DMS114 treated with DMSO at 0.1 percent for 48 hours (cell line): ENCODE measurements at regions not wholly inside any gene's neighbourhood (a gene's known extent, or its start where the extent isn't known, plus 50 kb on each side); places are given as distances from the start of the nearest gene placed in this dataset.

Experiments used
- DNase-seq: peaks from one replicate; lab custom pipeline; 2025; ENCODE audit not compliant: unreplicated experiment; lab: John Stamatoyannopoulos, UW

GRCh38 chr14:44788612-44789011 lies 173.1 kb downstream of the KLHL28 start:
- no peak for DNase-seq

- DNase-seq, result no peak
These were observed 176.7 kb downstream of the KLHL28 start for GRCh38 chr14:44785096-44785495.

- DNase-seq, result no peak
These were observed 177.8 kb downstream of the KLHL28 start for GRCh38 chr14:44783901-44784300.

GRCh38 chr14:44782775-44783238 lies 178.9 kb downstream of the KLHL28 start:
- no peak for DNase-seq

- DNase-seq, result no peak
These were observed 180.8 kb downstream of the KLHL28 start for GRCh38 chr14:44780989-44781388.

GRCh38 chr14:44778604-44779003 lies 183.1 kb downstream of the KLHL28 start:
- no peak for DNase-seq

GRCh38 chr14:44777584-44777983 lies 184.2 kb downstream of the KLHL28 start:
- no peak for DNase-seq

GRCh38 chr14:44775248-44775647 lies 186.5 kb downstream of the KLHL28 start:
- no peak for DNase-seq

GRCh38 chr14:44774396-44774795 lies 187.4 kb downstream of the KLHL28 start:
- no peak for DNase-seq

GRCh38 chr14:44771496-44771895 lies 190.3 kb downstream of the KLHL28 start:
- DNase-seq, result no peak

- no peak for DNase-seq
These were observed 191.5 kb downstream of the KLHL28 start for GRCh38 chr14:44770201-44770600.

GRCh38 chr14:44768935-44769334 lies 192.8 kb downstream of the KLHL28 start:
- no peak for DNase-seq

GRCh38 chr14:44767646-44768173 lies 194.0 kb downstream of the KLHL28 start:
- DNase-seq, result no peak

GRCh38 chr14:44766285-44766684 lies 195.5 kb downstream of the KLHL28 start:
- DNase-seq, result no peak

- no peak for DNase-seq
These were observed 198.4 kb downstream of the KLHL28 start for GRCh38 chr14:44763356-44763755.

GRCh38 chr14:44759277-44759676 lies 202.5 kb downstream of the KLHL28 start:
- no peak for DNase-seq

- no peak for DNase-seq
These were observed 205.2 kb downstream of the KLHL28 start for GRCh38 chr14:44756554-44756953.

GRCh38 chr14:44745371-44745770 lies 216.4 kb downstream of the KLHL28 start:
- DNase-seq, result no peak

- no peak for DNase-seq
These were observed 219.5 kb downstream of the KLHL28 start for GRCh38 chr14:44742202-44742601.

GRCh38 chr14:44741431-44741830 lies 220.3 kb downstream of the KLHL28 start:
- no peak for DNase-seq

GRCh38 chr14:44736326-44736725 lies 225.4 kb downstream of the KLHL28 start:
- DNase-seq, result no peak

- no peak for DNase-seq
These were observed 225.1 kb upstream of the FSCB start for GRCh38 chr14:44732144-44732543.

GRCh38 chr14:44730860-44731259 lies 223.8 kb upstream of the FSCB start:
- no peak for DNase-seq
